ENCODE measurements at regions not wholly inside any gene's neighbourhood (a gene's known extent, or its start where the extent isn't known, plus 50 kb on each side); places are given as distances from the start of the nearest gene placed in this dataset.

GRCh38 chr3:72494626-72495025 is 353.6 kb downstream of the SHQ1 start:
- H3K4me3 ChIP-seq (ENCODE audit: control insufficient read depth, low read depth, low read length): no peak overlapping the region
- no peak for TF ChIP-seq CTCF (IDR thresholded peaks at IDR 0.05; ENCODE audit: control insufficient read depth, insufficient read depth, low read depth, low read length, missing control alignments)
- DNase-seq (ENCODE audit: low read depth): peak; percentile 18

- TF ChIP-seq CTCF (IDR thresholded peaks at IDR 0.05; ENCODE audit: control insufficient read depth, insufficient read depth, low read depth, low read length, missing control alignments): no peak
- H3K4me3 ChIP-seq (ENCODE audit: control insufficient read depth, low read depth, low read length): no peak overlapping the region
- no peak for DNase-seq (ENCODE audit: low read depth)
Observed at GRCh38 chr3:72494130-72494529, 354.1 kb downstream of the SHQ1 start.

DNA sequence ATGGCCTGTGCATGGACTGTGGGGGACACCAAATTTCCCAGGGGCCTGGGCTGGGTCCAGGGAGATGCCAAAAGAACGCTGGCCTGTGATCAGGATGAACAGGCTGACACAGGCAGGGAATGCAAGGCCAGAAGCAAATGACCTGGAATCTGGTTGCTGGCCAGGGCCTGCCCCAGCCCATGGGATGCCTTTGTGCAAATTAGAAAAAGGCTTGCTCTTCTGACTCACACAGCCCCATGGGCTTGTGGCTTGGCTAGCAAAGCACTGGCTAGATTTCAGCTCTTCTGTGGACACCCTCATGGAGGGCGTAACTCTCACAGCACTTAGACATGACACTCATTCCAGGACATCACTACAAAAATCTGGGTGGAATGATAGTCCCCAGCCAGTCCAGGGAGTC is 356.0 kb downstream of the SHQ1 start:
- DNase-seq (ENCODE audit: low read depth): peak; percentile 86
- no peak overlapping the region for H3K4me3 ChIP-seq (ENCODE audit: control insufficient read depth, low read depth, low read length)
- TF ChIP-seq CTCF (IDR thresholded peaks at IDR 0.05; ENCODE audit: control insufficient read depth, insufficient read depth, low read depth, low read length, missing control alignments): no peak

DNA sequence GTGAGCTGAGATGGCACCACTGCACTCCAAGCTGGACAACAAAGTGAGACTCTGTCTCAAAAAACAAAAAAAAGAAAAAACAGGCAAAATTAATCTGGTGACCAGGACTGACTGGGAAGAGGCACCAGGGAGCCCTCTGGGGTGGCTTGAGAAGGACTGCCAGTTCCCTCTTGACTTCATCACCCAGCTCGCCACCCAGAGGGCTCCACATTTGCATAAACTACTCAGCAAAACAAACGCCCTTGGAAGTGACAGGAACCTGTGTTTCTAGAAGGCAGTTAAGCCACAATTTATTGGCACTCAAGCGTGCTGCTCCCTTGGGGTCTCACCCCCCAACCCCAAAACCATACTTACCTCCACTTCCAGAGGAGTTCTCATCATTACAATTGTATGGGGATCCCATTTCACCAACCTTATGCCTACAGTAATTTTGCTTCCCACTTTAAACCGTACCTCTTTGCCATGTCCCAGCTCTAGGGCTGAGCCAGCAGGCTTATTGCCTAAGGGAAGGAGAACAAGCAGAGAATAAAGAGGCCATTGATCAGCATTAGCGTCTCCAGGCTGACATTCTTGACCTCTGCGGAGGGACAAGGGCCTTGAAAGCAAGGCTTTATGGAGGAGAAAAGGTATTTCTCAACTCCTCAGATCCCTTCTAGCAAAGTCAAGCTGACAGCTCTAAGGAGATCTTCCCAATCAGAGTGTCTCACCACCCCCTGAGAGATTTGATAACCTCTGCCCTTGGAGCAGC is 357.4 kb downstream of the SHQ1 start:
- no peak for TF ChIP-seq CTCF (IDR thresholded peaks at IDR 0.05; ENCODE audit: control insufficient read depth, insufficient read depth, low read depth, low read length, missing control alignments)
- no peak overlapping the region for H3K4me3 ChIP-seq (ENCODE audit: control insufficient read depth, low read depth, low read length)
- DNase-seq (ENCODE audit: low read depth): no peak

GRCh38 chr3:72489901-72490300 is 358.3 kb downstream of the SHQ1 start:
- no peak for TF ChIP-seq CTCF (IDR thresholded peaks at IDR 0.05; ENCODE audit: control insufficient read depth, insufficient read depth, low read depth, low read length, missing control alignments)
- no peak overlapping the region for H3K4me3 ChIP-seq (ENCODE audit: control insufficient read depth, low read depth, low read length)
- DNase-seq (ENCODE audit: low read depth): no peak

- no peak for TF ChIP-seq CTCF (IDR thresholded peaks at IDR 0.05; ENCODE audit: control insufficient read depth, insufficient read depth, low read depth, low read length, missing control alignments)
- no peak for DNase-seq (ENCODE audit: low read depth)
- H3K4me3 ChIP-seq (ENCODE audit: control insufficient read depth, low read depth, low read length): no peak overlapping the region
Observed at GRCh38 chr3:72488738-72489035, 359.6 kb downstream of the SHQ1 start.

All from AG09309 (cell line).